DOHH2 (cell line): ENCODE measurements at regions not wholly inside any gene's neighbourhood (a gene's known extent, or its start where the extent isn't known, plus 50 kb on each side); places are given as distances from the start of the nearest gene placed in this dataset.

Source experiments
- EZH2phosphoT487 ChIP-seq: fragments of 200-600 bp; sonication (generic); IDR thresholded peaks from 2 replicates; pipeline ENCODE4 v1.6.1; 2017; ENCODE audit warnings: borderline replicate concordance, mild to moderate bottlenecking, antibody characterized with exemption, low read length, moderate library complexity, mixed read lengths
- TF ChIP-seq, protein P1 (sequence below): fragments of 200-600 bp; sonication (generic); IDR thresholded peaks from one replicate; pipeline ENCODE4 v1.5.1; 2014; ENCODE audit warnings: antibody characterized with exemption, mild to moderate bottlenecking, low read depth, low read length; ENCODE audit not compliant: poor library complexity, severe bottlenecking

DNA sequence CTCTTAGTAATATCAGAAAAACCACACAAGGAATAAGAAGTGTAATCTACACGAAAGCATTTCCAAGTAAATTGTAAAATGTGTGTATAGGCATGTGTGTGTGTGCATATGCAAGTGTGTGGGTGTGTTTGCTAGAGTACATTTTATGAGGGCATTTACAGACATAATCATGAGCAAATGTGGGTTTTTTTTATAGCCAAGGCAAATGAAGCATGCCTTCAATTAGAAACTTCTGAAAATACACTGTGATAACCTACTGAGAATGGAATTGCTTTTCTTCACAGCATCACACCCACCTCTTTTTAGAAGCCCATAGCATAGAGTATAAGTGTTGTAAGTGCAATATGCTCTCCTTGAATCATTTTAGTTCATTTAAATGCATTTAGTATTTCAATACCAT, 1721.1 kb downstream of the GRIK2 start:
- TF ChIP-seq, protein P1, sequence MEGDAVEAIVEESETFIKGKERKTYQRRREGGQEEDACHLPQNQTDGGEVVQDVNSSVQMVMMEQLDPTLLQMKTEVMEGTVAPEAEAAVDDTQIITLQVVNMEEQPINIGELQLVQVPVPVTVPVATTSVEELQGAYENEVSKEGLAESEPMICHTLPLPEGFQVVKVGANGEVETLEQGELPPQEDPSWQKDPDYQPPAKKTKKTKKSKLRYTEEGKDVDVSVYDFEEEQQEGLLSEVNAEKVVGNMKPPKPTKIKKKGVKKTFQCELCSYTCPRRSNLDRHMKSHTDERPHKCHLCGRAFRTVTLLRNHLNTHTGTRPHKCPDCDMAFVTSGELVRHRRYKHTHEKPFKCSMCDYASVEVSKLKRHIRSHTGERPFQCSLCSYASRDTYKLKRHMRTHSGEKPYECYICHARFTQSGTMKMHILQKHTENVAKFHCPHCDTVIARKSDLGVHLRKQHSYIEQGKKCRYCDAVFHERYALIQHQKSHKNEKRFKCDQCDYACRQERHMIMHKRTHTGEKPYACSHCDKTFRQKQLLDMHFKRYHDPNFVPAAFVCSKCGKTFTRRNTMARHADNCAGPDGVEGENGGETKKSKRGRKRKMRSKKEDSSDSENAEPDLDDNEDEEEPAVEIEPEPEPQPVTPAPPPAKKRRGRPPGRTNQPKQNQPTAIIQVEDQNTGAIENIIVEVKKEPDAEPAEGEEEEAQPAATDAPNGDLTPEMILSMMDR: no peak
- TF ChIP-seq EZH2phosphoT487: no peak
